ENCODE measurements at regions not wholly inside any gene's neighbourhood (a gene's known extent, or its start where the extent isn't known, plus 50 kb on each side); places are given as distances from the start of the nearest gene placed in this dataset.

DNA sequence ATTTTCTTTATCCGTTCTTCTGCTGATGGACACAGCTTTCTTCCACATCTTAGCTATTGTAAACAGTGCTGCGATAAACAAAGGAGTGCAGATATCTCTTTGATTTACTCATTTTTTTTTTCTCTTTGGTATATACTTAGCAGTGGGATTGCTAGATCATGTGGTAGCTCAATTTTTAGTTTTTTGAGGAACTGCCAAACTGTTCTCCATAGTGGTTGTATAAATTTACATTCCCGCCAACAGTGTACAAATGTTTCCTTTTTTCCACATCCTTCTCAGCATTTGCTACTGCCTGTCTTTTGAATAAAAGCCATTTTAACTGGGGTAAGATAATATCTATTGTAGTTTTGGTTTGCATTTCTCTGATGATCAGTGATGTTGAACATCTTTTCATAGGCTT is 196.8 kb upstream of the ZNF717 start:
- no peak for TF ChIP-seq GLIS3 (CRISPR knock-in tag; IDR thresholded peaks at IDR 0.05)
- no peak for TF ChIP-seq PPARA (CRISPR knock-in tag; IDR thresholded peaks at IDR 0.05; ENCODE audit: borderline replicate concordance)
- no peak for TF ChIP-seq TOX (CRISPR knock-in tag; IDR thresholded peaks at IDR 0.05; ENCODE audit: borderline replicate concordance)
- TF ChIP-seq, protein P1, sequence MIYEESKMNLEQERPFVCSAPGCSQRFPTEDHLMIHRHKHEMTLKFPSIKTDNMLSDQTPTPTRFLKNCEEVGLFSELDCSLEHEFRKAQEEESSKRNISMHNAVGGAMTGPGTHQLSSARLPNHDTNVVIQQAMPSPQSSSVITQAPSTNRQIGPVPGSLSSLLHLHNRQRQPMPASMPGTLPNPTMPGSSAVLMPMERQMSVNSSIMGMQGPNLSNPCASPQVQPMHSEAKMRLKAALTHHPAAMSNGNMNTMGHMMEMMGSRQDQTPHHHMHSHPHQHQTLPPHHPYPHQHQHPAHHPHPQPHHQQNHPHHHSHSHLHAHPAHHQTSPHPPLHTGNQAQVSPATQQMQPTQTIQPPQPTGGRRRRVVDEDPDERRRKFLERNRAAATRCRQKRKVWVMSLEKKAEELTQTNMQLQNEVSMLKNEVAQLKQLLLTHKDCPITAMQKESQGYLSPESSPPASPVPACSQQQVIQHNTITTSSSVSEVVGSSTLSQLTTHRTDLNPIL (CRISPR knock-in tag; IDR thresholded peaks at IDR 0.05; ENCODE audit: low read depth): no peak
- TF ChIP-seq OSR1 (CRISPR knock-in tag; IDR thresholded peaks at IDR 0.05): no peak
- TF ChIP-seq ZNF565 (CRISPR knock-in tag; conservative IDR thresholded peaks at IDR 0.05; ENCODE audit: low read depth): no peak
- TF ChIP-seq, protein P2, sequence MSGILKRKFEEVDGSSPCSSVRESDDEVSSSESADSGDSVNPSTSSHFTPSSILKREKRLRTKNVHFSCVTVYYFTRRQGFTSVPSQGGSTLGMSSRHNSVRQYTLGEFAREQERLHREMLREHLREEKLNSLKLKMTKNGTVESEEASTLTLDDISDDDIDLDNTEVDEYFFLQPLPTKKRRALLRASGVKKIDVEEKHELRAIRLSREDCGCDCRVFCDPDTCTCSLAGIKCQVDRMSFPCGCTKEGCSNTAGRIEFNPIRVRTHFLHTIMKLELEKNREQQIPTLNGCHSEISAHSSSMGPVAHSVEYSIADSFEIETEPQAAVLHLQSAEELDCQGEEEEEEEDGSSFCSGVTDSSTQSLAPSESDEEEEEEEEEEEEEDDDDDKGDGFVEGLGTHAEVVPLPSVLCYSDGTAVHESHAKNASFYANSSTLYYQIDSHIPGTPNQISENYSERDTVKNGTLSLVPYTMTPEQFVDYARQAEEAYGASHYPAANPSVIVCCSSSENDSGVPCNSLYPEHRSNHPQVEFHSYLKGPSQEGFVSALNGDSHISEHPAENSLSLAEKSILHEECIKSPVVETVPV (CRISPR knock-in tag; IDR thresholded peaks at IDR 0.05): no peak
- no peak for TF ChIP-seq ARNTL (CRISPR knock-in tag; IDR thresholded peaks at IDR 0.05; ENCODE audit: borderline replicate concordance, low read depth)
- no peak for TF ChIP-seq ZNF8 (CRISPR knock-in tag; IDR thresholded peaks at IDR 0.05)
- TF ChIP-seq RARB (CRISPR knock-in tag; IDR thresholded peaks at IDR 0.05): no peak
- no peak for TF ChIP-seq SNAI2 (CRISPR knock-in tag; IDR thresholded peaks at IDR 0.05)
- TF ChIP-seq CSDC2 (CRISPR knock-in tag; IDR thresholded peaks at IDR 0.05): no peak
- TF ChIP-seq ZFP30 (CRISPR knock-in tag; IDR thresholded peaks at IDR 0.05): no peak
- TF ChIP-seq, protein P3, sequence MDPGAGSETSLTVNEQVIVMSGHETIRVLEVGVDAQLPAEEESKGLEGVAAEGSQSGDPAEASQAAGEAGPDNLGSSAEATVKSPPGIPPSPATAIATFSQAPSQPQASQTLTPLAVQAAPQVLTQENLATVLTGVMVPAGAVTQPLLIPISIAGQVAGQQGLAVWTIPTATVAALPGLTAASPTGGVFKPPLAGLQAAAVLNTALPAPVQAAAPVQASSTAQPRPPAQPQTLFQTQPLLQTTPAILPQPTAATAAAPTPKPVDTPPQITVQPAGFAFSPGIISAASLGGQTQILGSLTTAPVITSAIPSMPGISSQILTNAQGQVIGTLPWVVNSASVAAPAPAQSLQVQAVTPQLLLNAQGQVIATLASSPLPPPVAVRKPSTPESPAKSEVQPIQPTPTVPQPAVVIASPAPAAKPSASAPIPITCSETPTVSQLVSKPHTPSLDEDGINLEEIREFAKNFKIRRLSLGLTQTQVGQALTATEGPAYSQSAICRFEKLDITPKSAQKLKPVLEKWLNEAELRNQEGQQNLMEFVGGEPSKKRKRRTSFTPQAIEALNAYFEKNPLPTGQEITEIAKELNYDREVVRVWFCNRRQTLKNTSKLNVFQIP (CRISPR knock-in tag; IDR thresholded peaks at IDR 0.05; ENCODE audit: borderline replicate concordance, low read depth): no peak

GRCh38 chr3:75983111-75983510 is 197.8 kb upstream of the ZNF717 start:
- no peak for ATAC-seq
- TF ChIP-seq TCF4 (CRISPR knock-in tag; IDR thresholded peaks at IDR 0.05; ENCODE audit: borderline replicate concordance) (no peak), ZNF70 (CRISPR knock-in tag; IDR thresholded peaks at IDR 0.05) (no peak), TOX (CRISPR knock-in tag; IDR thresholded peaks at IDR 0.05; ENCODE audit: borderline replicate concordance) (no peak), ZC3H10 (CRISPR knock-in tag; IDR thresholded peaks at IDR 0.05) (no peak), GLIS3 (CRISPR knock-in tag; IDR thresholded peaks at IDR 0.05) (no peak), ARNTL (CRISPR knock-in tag; IDR thresholded peaks at IDR 0.05; ENCODE audit: borderline replicate concordance, low read depth) (no peak), ISL1 (CRISPR knock-in tag; IDR thresholded peaks at IDR 0.05) (no peak), BACH2 (CRISPR knock-in tag; IDR thresholded peaks at IDR 0.05; ENCODE audit: borderline replicate concordance) (no peak), PPARA (CRISPR knock-in tag; IDR thresholded peaks at IDR 0.05; ENCODE audit: borderline replicate concordance) (no peak), CSDC2 (CRISPR knock-in tag; IDR thresholded peaks at IDR 0.05) (no peak), OSR1 (CRISPR knock-in tag; IDR thresholded peaks at IDR 0.05) (no peak), ZFP30 (CRISPR knock-in tag; IDR thresholded peaks at IDR 0.05) (no peak), ZNF8 (CRISPR knock-in tag; IDR thresholded peaks at IDR 0.05) (no peak), TSHZ2 (CRISPR knock-in tag; IDR thresholded peaks at IDR 0.05) (no peak), ZNF565 (CRISPR knock-in tag; conservative IDR thresholded peaks at IDR 0.05; ENCODE audit: low read depth) (no peak), ZFP3 (CRISPR knock-in tag; IDR thresholded peaks at IDR 0.05) (no peak)
- TF ChIP-seq, protein P3 (CRISPR knock-in tag; IDR thresholded peaks at IDR 0.05; ENCODE audit: borderline replicate concordance, low read depth): no peak
- TF ChIP-seq, protein P2 (CRISPR knock-in tag; IDR thresholded peaks at IDR 0.05): no peak
- TF ChIP-seq, protein P4, sequence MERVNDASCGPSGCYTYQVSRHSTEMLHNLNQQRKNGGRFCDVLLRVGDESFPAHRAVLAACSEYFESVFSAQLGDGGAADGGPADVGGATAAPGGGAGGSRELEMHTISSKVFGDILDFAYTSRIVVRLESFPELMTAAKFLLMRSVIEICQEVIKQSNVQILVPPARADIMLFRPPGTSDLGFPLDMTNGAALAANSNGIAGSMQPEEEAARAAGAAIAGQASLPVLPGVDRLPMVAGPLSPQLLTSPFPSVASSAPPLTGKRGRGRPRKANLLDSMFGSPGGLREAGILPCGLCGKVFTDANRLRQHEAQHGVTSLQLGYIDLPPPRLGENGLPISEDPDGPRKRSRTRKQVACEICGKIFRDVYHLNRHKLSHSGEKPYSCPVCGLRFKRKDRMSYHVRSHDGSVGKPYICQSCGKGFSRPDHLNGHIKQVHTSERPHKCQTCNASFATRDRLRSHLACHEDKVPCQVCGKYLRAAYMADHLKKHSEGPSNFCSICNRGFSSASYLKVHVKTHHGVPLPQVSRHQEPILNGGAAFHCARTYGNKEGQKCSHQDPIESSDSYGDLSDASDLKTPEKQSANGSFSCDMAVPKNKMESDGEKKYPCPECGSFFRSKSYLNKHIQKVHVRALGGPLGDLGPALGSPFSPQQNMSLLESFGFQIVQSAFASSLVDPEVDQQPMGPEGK (CRISPR knock-in tag; IDR thresholded peaks at IDR 0.05; ENCODE audit: borderline replicate concordance): no peak

More for the DNA sequence above, 196.8 kb upstream of the ZNF717 start:
- ATAC-seq: no peak

Data from SK-N-SH treated with all-trans-retinoic acid at 6 μM for 48 hours (cell line).